ENCODE measurements at regions not wholly inside any gene's neighbourhood (a gene's known extent, or its start where the extent isn't known, plus 50 kb on each side); places are given as distances from the start of the nearest gene placed in this dataset.

- POLR2A ChIA-PET, result no interaction called here
- Histone ChIP-seq H2AFZ (ENCODE audit: low read depth, low read length, poor library complexity, severe bottlenecking) (no peak overlapping the region), H3K9me3 (ENCODE audit: control insufficient read depth in 1 of 2, insufficient read depth in 1 of 2, low read depth in 1 of 2, low read length in 2 of 2) (no peaks in the 10 kb centered on the region), H4K20me1 (ENCODE audit: insufficient read depth) (no peaks in the 10 kb centered on the region), H3K9me2 (ENCODE audit: insufficient read depth) (no peaks in the 10 kb centered on the region), H3K4me3 (replicated peaks in 1 of 2; ENCODE audit: low read depth in 1 of 2, low read length in 2 of 2) (no peak overlapping the region), H3K27ac (ENCODE audit: low read depth, low read length) (no peak overlapping the region), H3K9ac (ENCODE audit: low read length) (no peak overlapping the region), H3K4me2 (ENCODE audit: low read length) (no peak overlapping the region), H3K27me3 (ENCODE audit: insufficient read depth, low read length) (no peaks in the 10 kb centered on the region), H3K36me3 (ENCODE audit: control insufficient read depth in 1 of 2, insufficient read depth in 2 of 2, low read length in 2 of 2) (no peaks in the 10 kb centered on the region), H3K4me1 (ENCODE audit: control insufficient read depth in 1 of 2, insufficient read depth in 2 of 2, low read length in 2 of 2) (no peaks in the 10 kb centered on the region), H3K79me2 (ENCODE audit: insufficient read depth, low read length) (no peaks in the 10 kb centered on the region)
- BruUV-seq (replicated peaks), result no TSS peak
- RAD21 ChIA-PET (ENCODE audit: low non-redundant PET in 1 of 2, low total read pairs in 2 of 2, uncharacterized antibody in 2 of 2, unreplicated experiment in 2 of 2), result no interaction called here
- TF ChIP-seq SP1 (IDR thresholded peaks at IDR 0.05; ENCODE audit: low read depth), result no peak
- no peak for TF ChIP-seq EZH2 (IDR thresholded peaks at IDR 0.05)
- TF ChIP-seq ATF3 (IDR thresholded peaks at IDR 0.05), result no peak
- TF ChIP-seq ZNF274 (IDR thresholded peaks at IDR 0.05; ENCODE audit: low read depth, low read length), result no peak
- TF ChIP-seq CBX3 (IDR thresholded peaks at IDR 0.05; ENCODE audit: low read depth), result no peak
- TF ChIP-seq REST (IDR thresholded peaks at IDR 0.05; ENCODE audit: low read depth), result no peak
- TF ChIP-seq TCF7L2 (IDR thresholded peaks at IDR 0.05; ENCODE audit: borderline replicate concordance, extremely low read depth, insufficient read depth, insufficient read length), result no peak
- no peak for TF ChIP-seq CEBPB (IDR thresholded peaks at IDR 0.05; ENCODE audit: low read depth)
- no peak for TF ChIP-seq SIN3A (IDR thresholded peaks at IDR 0.05; ENCODE audit: low read depth)
- no peak for TF ChIP-seq POLR2A (IDR thresholded peaks at IDR 0.05; ENCODE audit: borderline replicate concordance, extremely low read depth, insufficient read depth, insufficient read length)
- TF ChIP-seq EGR1 (IDR thresholded peaks at IDR 0.05; ENCODE audit: low read depth), result no peak
- TF ChIP-seq RAD21 (IDR thresholded peaks at IDR 0.05; ENCODE audit: low read depth), result no peak
- no peak for TF ChIP-seq CTCF (IDR thresholded peaks at IDR 0.05 in 2 of 3, conservative IDR thresholded peaks at IDR 0.05 in 1 of 3; ENCODE audit: borderline replicate concordance in 1 of 3, insufficient read depth in 1 of 3, low read depth in 2 of 3, low read length in 2 of 3)
- DNase-seq (ENCODE audit: low read depth, low spot score) (no peak), ATAC-seq (no peak)
- CTCF ChIA-PET, result no interaction called here
- intact Hi-C loops (cut with micrococcal nuclease), result no loop called here
Measured at GRCh38 chr1:221940631-221941030, 198.7 kb upstream of the DUSP10 start.

Data from HCT116 (cell line).